ENCODE measurements at regions not wholly inside any gene's neighbourhood (a gene's known extent, or its start where the extent isn't known, plus 50 kb on each side); places are given as distances from the start of the nearest gene placed in this dataset.

DNA sequence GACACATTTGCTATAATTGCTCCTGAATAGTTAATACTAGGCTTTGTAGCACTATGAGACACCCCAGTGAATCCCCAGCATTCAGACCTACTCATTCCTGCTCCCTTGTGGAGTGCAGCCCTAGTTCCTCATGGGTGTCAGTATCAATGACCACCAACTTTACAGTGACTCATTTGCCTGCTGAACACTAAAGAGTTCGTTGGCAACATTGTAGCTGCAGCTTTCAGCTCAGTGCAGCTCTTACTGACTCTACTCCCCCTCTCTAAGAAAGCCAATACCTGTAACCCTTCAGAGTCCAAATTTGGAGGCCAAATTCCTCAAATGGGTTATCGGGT, 127.1 kb upstream of the MTPN start:
- TF ChIP-seq FOXA1 (IDR thresholded peaks at IDR 0.05) (no peak), CTBP1 (IDR thresholded peaks at IDR 0.05; ENCODE audit: borderline replicate concordance) (no peak), ARNT (IDR thresholded peaks at IDR 0.05) (no peak), L3MBTL2 (conservative IDR thresholded peaks at IDR 0.05) (no peak), SUZ12 (IDR thresholded peaks at IDR 0.05) (no peak)

All from HEK293T (cell line).